ENCODE measurements at regions not wholly inside any gene's neighbourhood (a gene's known extent, or its start where the extent isn't known, plus 50 kb on each side); places are given as distances from the start of the nearest gene placed in this dataset.
A peak's percentile ranks its signal among the peaks of the same experiment; 100 is the strongest.

DNA sequence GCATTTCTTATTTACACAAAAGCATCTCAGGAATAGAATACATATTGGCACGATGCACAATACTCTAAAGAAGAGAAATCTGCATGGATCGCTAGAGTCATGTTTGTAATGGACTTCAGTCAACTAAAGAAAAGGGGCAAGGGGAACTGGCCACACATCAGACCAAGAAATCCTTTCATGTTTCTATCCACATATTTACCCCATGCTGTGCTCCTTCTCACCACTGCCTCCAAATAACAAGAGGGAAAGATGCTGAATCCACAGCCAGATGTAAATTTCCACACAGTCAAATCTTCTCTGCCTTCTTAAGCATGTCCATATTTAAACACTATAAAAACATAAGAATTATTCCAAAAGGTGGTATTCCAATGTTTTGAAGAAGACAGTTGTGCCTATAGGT, 67.6 kb downstream of the COX18 start:
- no peak for DNase-seq

GRCh38 chr4:72997409-72997808, 72.1 kb downstream of the COX18 start:
- peak; percentile 80 for DNase-seq

GRCh38 chr4:72994670-72995069, 74.8 kb downstream of the COX18 start:
- DNase-seq: no peak

- no peak for DNase-seq
These were observed 75.6 kb downstream of the COX18 start for GRCh38 chr4:72993876-72994275.

- DNase-seq: peak; percentile 12
These were observed 77.6 kb downstream of the COX18 start for GRCh38 chr4:72991873-72992272.

- peak; percentile 57 for DNase-seq
These were observed 81.5 kb downstream of the COX18 start for GRCh38 chr4:72987741-72988729.

- DNase-seq: no peak
These were observed 85.2 kb downstream of the COX18 start for GRCh38 chr4:72984351-72984750.

DNA sequence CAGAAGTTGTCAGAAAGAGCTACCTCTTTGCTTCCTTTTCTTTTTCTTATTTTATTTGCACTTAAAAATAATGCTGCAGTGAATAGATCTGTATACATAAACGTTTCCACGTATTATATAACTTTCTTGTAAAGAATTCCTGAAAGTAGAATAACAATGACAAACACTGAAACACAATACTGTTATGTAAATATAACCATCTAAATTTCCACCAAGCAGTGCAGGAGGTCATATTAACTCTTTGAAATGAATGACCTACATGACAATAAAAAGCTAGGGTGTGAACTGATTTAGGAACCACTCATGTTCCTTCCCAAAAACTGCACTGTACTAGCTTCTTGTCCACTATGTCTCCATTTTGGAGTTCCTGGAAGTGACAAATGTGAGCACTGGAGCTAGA, 85.8 kb downstream of the COX18 start:
- no peak for DNase-seq

DNA sequence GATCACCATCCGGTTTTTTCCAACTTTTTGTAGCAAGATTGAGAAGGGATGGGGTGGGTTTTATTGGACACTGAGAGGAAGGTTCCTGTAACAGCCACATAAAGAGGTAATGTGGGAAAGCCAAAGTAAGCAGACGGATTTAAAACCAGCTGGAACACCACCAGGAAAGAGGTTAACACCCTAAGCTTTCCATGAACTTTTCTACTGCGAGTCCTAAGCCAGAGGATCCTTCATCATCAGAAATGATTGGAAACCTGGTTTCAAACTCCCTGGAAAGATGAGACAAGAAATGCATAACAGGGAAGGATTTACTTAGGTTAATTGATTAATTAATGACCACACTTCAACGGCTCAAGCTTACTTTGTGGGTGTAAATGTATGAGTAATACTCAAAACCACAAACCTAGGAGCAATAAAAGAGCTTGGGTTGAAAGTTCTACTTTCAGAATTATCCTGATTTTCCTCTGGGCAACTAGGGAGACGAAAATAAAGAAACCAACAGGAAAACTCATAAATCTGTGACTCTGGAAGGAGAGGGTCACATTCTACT, 91.5 kb downstream of the COX18 start:
- no peak for DNase-seq

DNA sequence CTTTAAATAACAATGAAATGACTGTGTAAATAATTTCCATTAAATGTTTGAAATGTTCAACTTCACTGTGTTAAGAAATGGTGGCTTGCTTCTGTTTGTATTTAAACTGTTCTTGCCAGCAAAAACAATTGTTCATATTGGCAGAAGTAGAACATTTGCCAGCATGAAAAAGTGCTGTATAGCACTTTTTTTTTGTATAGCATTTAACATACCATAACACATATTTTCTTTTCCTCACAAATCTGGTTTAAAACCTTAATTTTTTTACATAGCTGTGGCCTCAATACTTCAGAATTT, 94.1 kb downstream of the COX18 start:
- DNase-seq: peak; percentile 55

DNA sequence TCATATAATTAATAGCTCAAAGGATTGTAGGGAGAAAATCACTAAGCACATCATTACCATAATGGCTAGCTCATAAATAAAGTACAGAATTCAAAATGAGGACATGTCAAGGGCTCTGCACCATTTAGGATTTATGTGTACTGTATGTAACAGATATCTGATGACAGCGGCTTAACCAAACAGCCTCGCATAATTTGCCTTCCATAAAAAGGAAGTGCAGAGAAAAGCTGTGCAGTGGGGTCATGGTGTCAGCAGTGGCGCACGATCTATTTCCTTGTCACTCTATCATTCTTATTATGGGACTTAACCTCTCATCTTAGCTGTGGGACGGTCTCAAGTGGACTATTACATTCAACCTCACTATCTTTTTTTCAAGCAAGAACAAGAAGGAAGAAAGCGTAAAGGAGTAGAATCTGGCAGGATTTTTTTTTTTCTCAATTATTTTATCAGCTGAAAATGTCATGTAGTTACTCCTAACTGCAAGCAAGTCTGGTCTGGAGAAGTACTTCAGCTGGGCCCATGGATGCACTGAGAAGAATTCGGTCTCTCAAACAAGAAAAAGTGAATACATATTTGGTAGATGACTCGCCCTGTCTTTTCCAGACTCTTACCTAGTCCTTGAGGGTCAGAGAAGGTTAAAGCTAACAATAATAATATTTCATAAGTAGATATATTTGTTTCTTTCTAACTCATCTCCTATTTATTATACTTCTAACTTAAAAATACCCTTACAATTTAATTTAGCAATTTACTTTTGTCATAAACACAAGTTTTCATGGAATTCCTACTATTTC, 94.6 kb downstream of the COX18 start:
- DNase-seq: peak; percentile 74

- DNase-seq: peak; percentile 90
These were observed 97.9 kb downstream of the COX18 start for GRCh38 chr4:72971572-72971971.

GRCh38 chr4:72970756-72971155, 98.8 kb downstream of the COX18 start:
- DNase-seq: no peak

DNA sequence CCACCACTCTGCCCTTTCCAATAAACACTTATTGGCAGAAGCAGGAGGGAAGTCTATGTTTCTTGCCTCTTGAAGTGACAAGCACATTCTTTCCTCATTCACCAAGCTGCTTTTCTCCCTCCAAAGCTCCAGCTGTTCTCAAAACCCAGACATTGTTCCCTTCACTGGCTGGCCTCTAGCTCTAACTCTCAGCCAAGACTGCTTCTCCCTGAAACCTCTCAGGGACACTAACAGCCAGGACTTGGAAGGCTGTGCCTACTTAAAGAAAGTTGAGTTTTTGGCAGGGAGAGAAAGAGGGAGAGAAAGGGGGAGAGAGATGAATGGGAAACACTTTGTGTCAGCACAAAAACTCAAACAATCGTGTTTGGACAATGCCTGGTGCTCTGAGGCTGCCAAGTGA, 99.5 kb downstream of the COX18 start:
- DNase-seq: no peak

DNA sequence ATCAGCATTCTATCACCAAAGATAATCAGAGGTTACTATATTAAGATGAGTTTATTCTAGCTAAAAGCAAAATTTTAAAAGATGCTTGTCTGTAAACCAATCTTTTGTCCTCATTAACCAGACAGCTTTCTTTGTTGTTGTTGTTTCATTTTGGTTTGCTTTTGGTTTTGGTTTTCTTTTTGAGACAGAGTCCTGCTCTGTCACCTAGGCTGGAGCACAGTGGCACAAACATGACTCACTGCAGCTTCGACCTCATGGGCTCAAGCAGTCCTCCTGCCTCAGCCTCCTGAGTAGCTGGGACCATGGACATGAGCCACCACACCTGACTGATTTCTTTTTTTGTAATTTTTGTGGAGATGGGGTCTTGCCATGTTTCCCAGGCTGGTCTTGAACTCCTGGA, 102.9 kb downstream of the COX18 start:
- DNase-seq: no peak

DNA sequence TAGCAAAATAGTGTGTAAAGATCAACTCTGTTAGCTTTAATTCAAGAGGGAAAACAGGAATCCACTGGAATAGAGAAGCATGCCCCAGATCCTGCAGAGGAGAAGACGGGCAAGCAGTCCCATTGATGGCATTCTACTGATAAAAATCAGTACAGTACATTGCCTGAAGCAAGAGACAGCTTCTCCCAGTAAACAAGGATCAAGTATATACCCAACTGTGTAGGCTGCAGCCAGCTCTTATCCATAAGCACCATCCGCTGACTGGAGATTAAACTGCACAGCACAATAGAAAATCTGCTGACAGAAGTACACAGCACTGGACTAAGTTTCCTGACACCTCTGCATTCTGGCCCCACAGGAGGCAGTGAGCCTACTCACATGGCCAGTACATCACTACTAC, 110.1 kb downstream of the COX18 start:
- DNase-seq: no peak

- DNase-seq: no peak
These were observed 114.7 kb downstream of the COX18 start for GRCh38 chr4:72954811-72955210.

DNA sequence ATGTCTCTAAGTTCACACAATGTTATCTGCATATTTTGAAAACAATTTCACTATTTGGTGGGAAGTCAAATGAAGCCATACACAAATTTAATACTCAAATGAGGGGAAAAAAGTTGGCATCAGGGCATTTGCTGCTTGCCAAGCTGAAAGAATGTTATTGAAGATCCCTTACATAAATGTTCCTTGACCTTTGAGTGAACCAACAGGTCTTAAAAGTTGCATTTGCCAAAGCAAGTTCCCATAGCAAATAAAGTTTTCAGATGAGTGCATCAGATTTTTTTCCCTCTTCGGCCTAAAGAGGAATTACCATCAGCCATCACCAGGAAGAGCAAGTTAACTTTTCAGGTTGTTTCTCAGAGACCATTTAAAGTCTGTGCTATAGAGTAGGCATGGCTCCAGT, 115.9 kb downstream of the COX18 start:
- DNase-seq: no peak

DNA sequence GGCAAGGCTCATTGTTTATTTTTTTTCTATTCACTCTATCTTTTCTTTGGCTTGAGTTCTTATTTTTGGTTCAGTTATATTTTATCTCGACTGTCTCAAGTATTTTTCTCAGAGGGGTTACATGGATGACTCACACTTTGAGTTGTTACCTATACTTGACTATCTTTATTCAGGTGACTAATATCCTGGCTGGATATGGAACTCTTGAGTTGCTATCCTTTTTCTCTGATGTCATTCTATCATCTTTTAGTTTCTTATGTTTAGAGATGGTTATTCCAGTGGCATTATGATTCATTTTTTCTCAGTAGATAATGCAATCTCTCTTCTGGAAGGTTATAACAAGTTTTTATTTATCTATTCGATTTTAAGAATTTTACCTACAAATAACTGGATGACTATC, 117.9 kb downstream of the COX18 start:
- DNase-seq: no peak

- DNase-seq: no peak
These were observed 118.4 kb downstream of the COX18 start for GRCh38 chr4:72951147-72951546.

- DNase-seq: no peak
These were observed 121.4 kb downstream of the COX18 start for GRCh38 chr4:72948080-72948479.

DNA sequence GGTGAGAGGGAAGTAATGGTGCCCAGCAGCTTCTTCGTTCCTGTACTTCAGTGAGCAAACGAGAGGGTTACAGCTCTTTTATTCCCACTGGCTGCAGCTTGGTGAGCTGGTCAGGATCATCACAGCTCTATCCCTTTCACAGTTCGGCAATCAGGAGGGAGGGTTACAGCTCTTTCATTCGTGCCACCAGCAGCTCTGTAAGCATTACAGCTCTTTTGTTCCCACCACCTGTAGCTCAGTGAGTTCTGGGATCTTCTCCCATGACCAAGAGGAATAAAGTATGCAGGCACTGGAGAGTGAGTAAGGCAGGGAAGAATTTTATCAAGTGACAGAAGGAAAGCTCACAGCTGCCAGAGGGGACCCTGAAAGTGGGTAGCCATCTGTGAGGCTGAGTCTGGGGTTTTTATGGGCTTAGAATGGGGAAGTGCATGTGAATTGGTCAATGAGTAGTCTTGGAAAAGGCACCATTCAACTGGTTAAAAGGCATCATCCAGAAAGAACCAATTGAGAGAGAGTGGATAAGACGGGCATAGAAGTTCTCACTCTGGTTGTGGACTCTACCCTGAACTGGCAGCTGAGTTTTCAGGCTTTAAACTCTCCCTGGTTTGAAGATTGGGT, 123.7 kb downstream of the COX18 start:
- no peak for DNase-seq

DNA sequence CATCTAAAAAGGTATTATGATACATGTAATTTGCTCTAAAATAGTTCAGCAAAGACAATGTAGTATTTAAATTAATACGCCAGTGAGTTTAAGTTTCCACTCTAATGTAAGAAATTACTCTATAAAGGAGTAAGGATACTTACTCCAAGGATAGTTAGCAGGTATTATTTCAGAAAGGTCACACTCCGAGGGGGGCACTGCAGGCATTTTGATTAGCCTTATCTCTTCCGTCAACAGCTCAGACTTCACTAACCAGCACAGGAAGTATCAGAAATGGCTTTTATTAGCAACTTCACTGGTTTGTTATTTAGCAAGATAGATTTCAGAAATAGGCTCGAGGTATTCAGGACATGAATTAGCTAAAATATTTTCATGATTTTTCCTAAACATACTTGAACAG, 127.0 kb downstream of the COX18 start:
- no peak for DNase-seq

All from EL (cell line).